ENCODE measurements at regions not wholly inside any gene's neighbourhood (a gene's known extent, or its start where the extent isn't known, plus 50 kb on each side); places are given as distances from the start of the nearest gene placed in this dataset.

DNA sequence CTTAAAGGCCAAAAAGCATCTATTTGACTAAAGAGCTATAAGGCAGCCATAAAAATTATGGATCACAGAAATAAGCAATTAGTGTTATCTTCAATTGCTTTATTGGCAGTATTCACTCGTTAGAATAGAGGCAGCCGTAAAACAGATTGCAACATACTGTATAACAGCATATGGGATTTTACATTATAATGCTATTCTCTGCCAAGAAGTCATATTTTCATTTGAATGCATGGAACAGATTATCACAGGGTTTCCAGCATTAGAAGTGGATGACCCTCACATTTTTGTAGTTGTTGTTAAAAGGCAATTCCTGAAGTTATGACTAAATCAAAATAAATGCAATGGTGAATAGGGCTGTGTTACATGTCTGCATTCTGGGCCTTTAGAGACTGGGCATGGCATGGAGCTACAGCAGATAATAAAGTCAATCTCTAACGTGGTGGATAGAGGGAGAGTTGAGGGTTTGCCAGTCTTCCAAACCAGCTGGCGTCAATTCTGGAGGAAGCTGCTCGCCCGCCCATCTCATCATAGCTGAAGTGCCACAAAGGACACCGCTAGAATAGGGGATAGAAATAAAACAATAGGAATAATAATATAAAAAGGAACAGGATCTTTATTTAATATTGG, 155.4 kb upstream of the VRK2 start:
- Mint-ChIP-seq H3K9me3 (peaks cover 0 to 3% (median 0%) of the 10 kb centered on the region in 6 donors), H3K4me1 (peaks cover 8 to 12% of the 10 kb centered on the region in 2 donors), H3K27ac (no peak overlapping the region), H3K4me3 (no peak overlapping the region), H3K36me3 (no peaks in the 10 kb centered on the region), H3K27me3 (ENCODE audit: low read depth in 3 of 3) (no peaks in the 10 kb centered on the region)
- no peak for DNase-seq

GRCh38 chr2:57892920-57893319, 153.7 kb upstream of the VRK2 start:
- Mint-ChIP-seq H3K36me3 (no peaks in the 10 kb centered on the region), H3K9me3 (no peaks in the 10 kb centered on the region), H3K27ac (no peak overlapping the region), H3K4me3 (no peak overlapping the region), H3K27me3 (ENCODE audit: low read depth in 3 of 3) (no peaks in the 10 kb centered on the region), H3K4me1 (peaks cover 8 to 11% of the 10 kb centered on the region in 2 donors)
- DNase-seq, result no peak

GRCh38 chr2:57893347-57893746, 153.3 kb upstream of the VRK2 start:
- H3K27ac Mint-ChIP-seq, result no peak overlapping the region

DNA sequence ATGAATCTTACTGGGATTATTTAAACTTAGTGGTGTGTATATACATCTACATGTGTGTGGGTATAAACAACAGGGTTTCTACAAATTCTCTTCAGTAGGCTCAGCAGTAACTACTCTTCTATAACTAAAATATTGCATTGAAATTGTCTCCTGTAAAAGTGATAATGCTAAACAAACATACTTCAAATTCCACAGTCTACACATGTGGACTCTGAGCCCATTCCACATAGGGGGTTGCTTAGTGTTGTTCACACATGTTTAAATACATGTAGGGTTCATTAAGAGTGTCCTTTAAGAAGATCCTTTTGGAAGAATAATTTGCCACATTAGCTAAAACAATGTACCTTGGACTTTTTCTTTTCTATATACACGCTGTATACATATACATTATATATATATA, 152.8 kb upstream of the VRK2 start:
- H3K4me1 Mint-ChIP-seq, result peaks cover under 1 to 3% of the 10 kb centered on the region in 2 donors
- no peaks in the 10 kb centered on the region for H3K27me3 Mint-ChIP-seq (ENCODE audit: low read depth in 3 of 3)
- H3K4me3 Mint-ChIP-seq, result no peak overlapping the region

More at GRCh38 chr2:57893347-57893746, 153.3 kb upstream of the VRK2 start:
- Mint-ChIP-seq H3K4me1 (peaks cover 5 to 7% of the 10 kb centered on the region in 2 donors), H3K9me3 (no peaks in the 10 kb centered on the region), H3K4me3 (no peak overlapping the region), H3K36me3 (no peaks in the 10 kb centered on the region), H3K27me3 (ENCODE audit: low read depth in 3 of 3) (no peaks in the 10 kb centered on the region)
- DNase-seq, result no peak

GRCh38 chr2:57894381-57894780, 152.2 kb upstream of the VRK2 start:
- no peak for DNase-seq
- no peak overlapping the region for H3K27ac Mint-ChIP-seq
- H3K9me3 Mint-ChIP-seq, result no peaks in the 10 kb centered on the region
- no peak overlapping the region for H3K4me3 Mint-ChIP-seq
- H3K36me3 Mint-ChIP-seq, result no peaks in the 10 kb centered on the region
- no peaks in the 10 kb centered on the region for H3K27me3 Mint-ChIP-seq (ENCODE audit: low read depth in 3 of 3)
- H3K4me1 Mint-ChIP-seq, result peaks cover 1% of the 10 kb centered on the region in 2 donors

More for the DNA sequence above, 152.8 kb upstream of the VRK2 start:
- Mint-ChIP-seq H3K27ac (no peak overlapping the region), H3K9me3 (no peaks in the 10 kb centered on the region), H3K36me3 (no peaks in the 10 kb centered on the region)
- DNase-seq, result no peak

DNA sequence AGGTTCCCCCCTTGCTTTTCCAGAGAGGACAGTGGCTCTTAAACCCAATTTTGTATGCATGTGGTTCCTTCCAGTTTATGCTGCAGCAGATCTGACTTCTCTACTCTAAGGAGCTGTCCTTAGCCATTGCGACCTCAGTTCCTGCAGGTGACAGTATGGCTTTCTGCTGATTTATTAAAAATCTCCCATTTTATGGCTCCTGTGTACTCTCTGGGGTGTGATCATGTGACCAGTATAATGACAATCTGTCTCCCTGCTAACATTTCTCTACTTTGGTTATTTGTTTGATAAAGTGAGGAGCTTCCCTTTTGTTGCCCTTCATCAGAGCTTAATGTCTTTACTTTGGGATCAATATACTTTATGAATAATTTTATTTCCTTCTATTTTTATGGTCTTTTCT, 148.7 kb upstream of the VRK2 start:
- DNase-seq, result no peak
- no peak overlapping the region for H3K4me3 Mint-ChIP-seq
- H3K36me3 Mint-ChIP-seq, result no peaks in the 10 kb centered on the region
- no peak overlapping the region for H3K27ac Mint-ChIP-seq
- peaks cover 9% of the 10 kb centered on the region in 2 donors for H3K4me1 Mint-ChIP-seq
- H3K27me3 Mint-ChIP-seq (ENCODE audit: low read depth in 3 of 3), result peaks cover under 1 to 1% (median 1%) of the 10 kb centered on the region in 3 donors
- H3K9me3 Mint-ChIP-seq, result no peaks in the 10 kb centered on the region

DNA sequence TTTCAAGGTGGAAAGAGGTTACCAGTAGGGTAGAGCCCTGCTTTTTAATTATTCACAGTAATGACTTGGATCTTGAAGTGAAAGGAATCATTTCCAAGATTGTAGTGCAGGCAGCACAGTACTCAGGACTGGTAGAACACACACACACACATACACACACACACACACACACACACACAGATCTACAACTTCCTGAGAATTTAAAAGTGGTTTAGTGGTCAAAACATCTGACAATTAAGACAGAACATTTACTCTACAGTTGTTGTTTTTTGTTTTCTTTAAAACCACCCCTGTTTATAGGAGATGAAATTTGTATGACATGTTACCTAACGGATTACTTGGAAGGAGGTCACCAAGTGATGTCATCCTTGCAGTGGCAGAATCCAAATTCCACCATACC, 146.7 kb upstream of the VRK2 start:
- peaks cover 9% of the 10 kb centered on the region in 2 donors for H3K4me1 Mint-ChIP-seq
- no peak overlapping the region for H3K4me3 Mint-ChIP-seq
- no peaks in the 10 kb centered on the region for H3K9me3 Mint-ChIP-seq
- H3K27me3 Mint-ChIP-seq (ENCODE audit: low read depth in 3 of 3), result peaks cover 1 to 2% (median 1%) of the 10 kb centered on the region in 3 donors
- peak overlapping the region in 2 of 6 donors; percentile 14 to 23 for H3K27ac Mint-ChIP-seq
- peak in 2 of 3 donors; percentile 12 to 24 for DNase-seq
- no peaks in the 10 kb centered on the region for H3K36me3 Mint-ChIP-seq

DNA sequence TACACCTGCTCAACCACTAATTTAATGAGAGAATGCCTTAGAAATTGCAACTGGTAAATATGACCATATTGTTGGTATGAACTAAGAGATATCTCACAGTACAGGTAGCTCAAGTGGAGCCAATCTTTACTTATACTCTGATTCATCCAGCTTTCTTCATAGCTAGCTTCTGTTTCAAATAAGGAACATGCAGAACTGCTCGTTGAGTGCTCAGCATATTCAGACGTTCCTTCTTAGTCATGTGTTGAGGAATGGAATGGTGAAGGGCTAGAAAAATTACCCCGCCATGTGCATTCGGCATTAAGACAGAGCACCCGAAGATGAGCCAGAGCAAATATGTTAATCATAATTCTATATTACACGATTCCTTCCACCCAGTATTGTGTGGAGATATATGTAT, 144.0 kb upstream of the VRK2 start:
- DNase-seq, result no peak
- Mint-ChIP-seq H3K9me3 (no peaks in the 10 kb centered on the region), H3K4me3 (no peak overlapping the region), H3K36me3 (no peaks in the 10 kb centered on the region), H3K27me3 (ENCODE audit: low read depth in 3 of 3) (peaks cover 1 to 4% (median 1%) of the 10 kb centered on the region in 3 donors), H3K27ac (no peak overlapping the region), H3K4me1 (peaks cover 15 to 22% of the 10 kb centered on the region in 2 donors)

- H3K36me3 Mint-ChIP-seq, result no peaks in the 10 kb centered on the region
- peaks cover 32 to 41% of the 10 kb centered on the region in 2 donors for H3K4me1 Mint-ChIP-seq
- peak overlapping the region in 1 of 6 donors; percentile 25 for H3K27ac Mint-ChIP-seq
- no peaks in the 10 kb centered on the region for H3K9me3 Mint-ChIP-seq
- H3K4me3 Mint-ChIP-seq, result peak overlapping the region in 1 of 5 donors; percentile 31
- peak in 2 of 3 donors; percentile 9 to 13 for DNase-seq
- peaks cover 0 to 4% (median 0%) of the 10 kb centered on the region in 3 donors for H3K27me3 Mint-ChIP-seq (ENCODE audit: low read depth in 3 of 3)
These were observed 140.4 kb upstream of the VRK2 start for GRCh38 chr2:57906152-57906732.

DNA sequence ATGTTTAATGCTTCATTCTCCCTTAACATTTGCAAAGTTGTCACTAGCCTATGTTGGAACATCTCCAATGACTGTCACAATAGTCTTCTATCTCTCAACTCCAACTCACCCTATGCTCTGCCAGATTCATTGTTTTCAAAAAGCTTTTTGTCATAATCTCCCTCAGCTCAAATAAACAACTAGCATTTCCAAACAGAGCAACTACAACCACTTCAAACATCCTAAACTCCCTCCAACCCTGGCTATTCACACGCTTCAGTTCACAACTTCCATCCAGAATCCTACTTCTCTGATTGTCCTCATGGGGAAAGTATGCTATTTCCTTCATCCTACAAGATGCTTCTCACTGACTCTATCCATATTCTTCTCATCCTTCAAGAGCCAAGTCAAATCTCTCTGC, 139.2 kb upstream of the VRK2 start:
- no peaks in the 10 kb centered on the region for H3K36me3 Mint-ChIP-seq
- no peak overlapping the region for H3K4me3 Mint-ChIP-seq
- H3K9me3 Mint-ChIP-seq, result no peaks in the 10 kb centered on the region
- no peak for DNase-seq
- peak overlapping the region in 4 of 6 donors; percentile 1 to 81 (median 24) for H3K27ac Mint-ChIP-seq
- peaks cover 32 to 41% of the 10 kb centered on the region in 2 donors for H3K4me1 Mint-ChIP-seq
- H3K27me3 Mint-ChIP-seq (ENCODE audit: low read depth in 3 of 3), result peaks cover 0 to 4% (median 0%) of the 10 kb centered on the region in 3 donors

DNA sequence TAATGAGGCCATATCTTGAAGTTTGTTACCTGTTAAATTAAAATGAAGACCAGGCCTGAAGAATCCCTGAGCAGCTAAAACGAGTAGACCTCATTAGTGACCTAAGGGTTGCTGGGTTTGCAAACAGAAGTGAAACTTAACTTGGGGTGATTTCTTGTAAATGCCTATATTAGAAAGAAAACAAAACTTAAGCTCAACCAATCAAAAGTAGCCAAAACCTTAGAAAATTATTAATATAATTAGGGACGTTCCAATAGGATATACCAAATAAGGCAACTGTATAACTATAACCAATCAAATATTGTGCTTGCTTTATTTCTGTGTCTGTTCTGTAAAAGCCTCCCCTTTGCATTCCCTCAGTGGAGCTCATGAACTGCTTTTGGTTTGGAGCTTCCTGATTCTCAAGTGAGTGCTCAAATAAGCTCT, 137.9 kb upstream of the VRK2 start:
- Mint-ChIP-seq H3K27ac (peak overlapping the region in 3 of 6 donors; percentile 1 to 62 (median 22)), H3K9me3 (no peaks in the 10 kb centered on the region), H3K4me1 (peaks cover 32 to 41% of the 10 kb centered on the region in 2 donors), H3K36me3 (no peaks in the 10 kb centered on the region), H3K4me3 (peak overlapping the region in 1 of 5 donors; percentile 30), H3K27me3 (ENCODE audit: low read depth in 3 of 3) (peaks cover 0 to 2% (median 0%) of the 10 kb centered on the region in 3 donors)
- peak in 1 of 3 donors; percentile 17 for DNase-seq

GRCh38 chr2:57918126-57918525, 128.5 kb upstream of the VRK2 start:
- Mint-ChIP-seq H3K36me3 (no peaks in the 10 kb centered on the region), H3K27ac (no peak overlapping the region), H3K27me3 (ENCODE audit: low read depth in 3 of 3) (peaks cover 0 to 3% (median 0%) of the 10 kb centered on the region in 3 donors), H3K4me3 (no peak overlapping the region), H3K4me1 (no peaks in the 10 kb centered on the region), H3K9me3 (peaks cover 0 to 5% (median 3%) of the 10 kb centered on the region in 6 donors)
- no peak for DNase-seq

DNA sequence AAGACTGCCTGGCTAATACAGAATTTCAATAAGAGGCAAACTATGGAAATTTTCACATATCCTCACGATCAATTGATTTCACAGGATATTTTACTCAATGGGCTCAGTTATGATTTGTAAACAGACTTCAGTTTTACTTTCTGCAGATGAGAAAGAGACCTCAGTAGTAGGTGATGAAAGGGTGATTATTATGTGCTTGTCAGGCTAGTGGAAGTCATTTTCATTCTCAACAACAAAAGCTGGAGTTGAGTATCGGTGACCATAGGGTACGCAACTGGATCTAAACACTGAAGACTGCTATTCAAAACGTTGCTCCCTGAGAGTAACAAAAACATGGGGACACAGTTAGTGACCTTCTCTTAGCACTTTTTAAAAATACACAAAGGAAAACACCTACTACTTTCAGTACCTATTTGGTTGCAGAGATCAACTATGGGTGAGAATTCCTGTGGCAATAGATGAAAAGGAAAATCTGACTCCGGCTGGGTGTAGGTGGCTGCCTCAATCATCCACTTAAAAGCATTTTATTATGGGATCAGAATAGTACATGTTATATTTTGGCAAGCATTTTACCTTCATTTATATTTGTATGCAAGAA, 126.2 kb upstream of the VRK2 start:
- DNase-seq, result no peak
- H3K4me1 Mint-ChIP-seq, result peaks cover 0 to 9% of the 10 kb centered on the region in 2 donors
- H3K9me3 Mint-ChIP-seq, result peaks cover under 1 to 25% (median 5%) of the 10 kb centered on the region in 6 donors
- H3K27ac Mint-ChIP-seq, result no peak overlapping the region
- H3K36me3 Mint-ChIP-seq, result no peaks in the 10 kb centered on the region
- no peak overlapping the region for H3K4me3 Mint-ChIP-seq
- peaks cover 0 to 3% (median 0%) of the 10 kb centered on the region in 3 donors for H3K27me3 Mint-ChIP-seq (ENCODE audit: low read depth in 3 of 3)

- Mint-ChIP-seq H3K4me3 (no peak overlapping the region), H3K27ac (no peak overlapping the region), H3K4me1 (no peaks in the 10 kb centered on the region), H3K36me3 (peaks cover 9 to 15% (median 11%) of the 10 kb centered on the region in 3 donors), H3K27me3 (ENCODE audit: low read depth in 3 of 3) (peaks cover 0 to 2% (median 2%) of the 10 kb centered on the region in 3 donors), H3K9me3 (peaks cover 30 to 68% (median 43%) of the 10 kb centered on the region in 6 donors)
- no peak for DNase-seq
These were observed 111.9 kb upstream of the VRK2 start for GRCh38 chr2:57934659-57935058.
